ENCODE measurements at regions not wholly inside any gene's neighbourhood (a gene's known extent, or its start where the extent isn't known, plus 50 kb on each side); places are given as distances from the start of the nearest gene placed in this dataset.

DNA sequence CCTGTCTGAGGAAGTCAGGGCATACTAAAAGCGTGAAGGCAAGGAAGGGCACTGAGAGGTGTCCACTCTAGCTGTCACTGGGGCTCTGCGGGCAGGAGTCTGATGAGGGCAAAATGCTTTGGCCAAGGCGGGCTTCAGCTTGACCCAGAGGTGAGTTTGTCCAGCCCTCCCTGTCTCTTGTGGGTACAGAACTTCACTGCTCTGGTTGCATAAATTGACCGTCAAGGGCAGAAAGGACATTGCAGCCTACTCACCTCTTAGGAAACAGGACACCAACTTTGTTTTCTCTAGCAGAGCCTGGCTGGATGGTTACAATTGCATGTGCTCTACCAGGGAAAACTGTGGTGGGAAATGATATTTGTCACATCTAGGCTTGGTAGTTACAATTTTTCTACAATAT lies 170.9 kb downstream of the TMEM38B start:
- Histone ChIP-seq H3K4me1 (ENCODE audit: control insufficient read depth, low read depth, low read length) (no peaks in the 10 kb centered on the region), H3K27me3 (ENCODE audit: control insufficient read depth, insufficient read depth, low read length) (no peaks in the 10 kb centered on the region), H3K36me3 (ENCODE audit: control insufficient read depth, low read depth, low read length) (no peaks in the 10 kb centered on the region), H3K4me3 (ENCODE audit: low read length) (no peak overlapping the region), H3K9me3 (ENCODE audit: control insufficient read depth, low read depth, low read length) (no peaks in the 10 kb centered on the region), H3K9ac (ENCODE audit: low read length) (no peak overlapping the region), H3K27ac (ENCODE audit: low read length) (no peak overlapping the region)

- Histone ChIP-seq H3K4me1 (ENCODE audit: control insufficient read depth, low read depth, low read length) (peaks cover 4% of the 10 kb centered on the region), H3K9me3 (ENCODE audit: control insufficient read depth, low read depth, low read length) (no peaks in the 10 kb centered on the region), H3K9ac (ENCODE audit: low read length) (no peak overlapping the region), H3K36me3 (ENCODE audit: control insufficient read depth, low read depth, low read length) (no peaks in the 10 kb centered on the region), H3K27ac (ENCODE audit: low read length) (no peak overlapping the region), H3K27me3 (ENCODE audit: control insufficient read depth, insufficient read depth, low read length) (no peaks in the 10 kb centered on the region), H3K4me3 (ENCODE audit: low read length) (no peak overlapping the region)
Observed at GRCh38 chr9:105871540-105871939, 177.2 kb downstream of the TMEM38B start.

GRCh38 chr9:105873801-105874200 lies 179.5 kb downstream of the TMEM38B start:
- H3K27me3 ChIP-seq (ENCODE audit: control insufficient read depth, insufficient read depth, low read length) = no peaks in the 10 kb centered on the region
- peaks cover 7% of the 10 kb centered on the region for H3K4me1 ChIP-seq (ENCODE audit: control insufficient read depth, low read depth, low read length)
- H3K36me3 ChIP-seq (ENCODE audit: control insufficient read depth, low read depth, low read length) = no peaks in the 10 kb centered on the region
- H3K4me3 ChIP-seq (ENCODE audit: low read length) = no peak overlapping the region
- no peak overlapping the region for H3K9ac ChIP-seq (ENCODE audit: low read length)
- no peak overlapping the region for H3K27ac ChIP-seq (ENCODE audit: low read length)
- no peaks in the 10 kb centered on the region for H3K9me3 ChIP-seq (ENCODE audit: control insufficient read depth, low read depth, low read length)

DNA sequence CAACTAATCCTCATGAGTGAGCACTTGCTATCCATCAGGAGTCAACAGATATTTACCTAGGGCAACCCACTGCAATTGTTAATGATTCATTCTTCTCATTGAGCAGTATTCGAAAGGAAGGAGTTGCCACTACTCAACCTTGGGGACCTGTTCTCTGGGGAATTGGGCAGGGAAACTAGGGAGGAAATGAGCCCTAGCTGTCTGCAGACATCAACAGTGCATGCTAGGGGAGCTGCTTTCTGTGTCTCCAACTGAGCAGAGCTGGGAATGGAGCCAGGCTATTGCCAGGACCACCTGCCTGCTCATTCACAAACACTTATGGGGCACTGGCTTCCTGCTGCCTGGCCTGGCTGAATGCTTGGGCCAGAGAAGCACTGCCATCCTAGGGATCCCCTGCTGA lies 183.4 kb downstream of the TMEM38B start:
- no peak overlapping the region for H3K4me3 ChIP-seq (ENCODE audit: low read length)
- H3K27ac ChIP-seq (ENCODE audit: low read length) = no peak overlapping the region
- H3K9ac ChIP-seq (ENCODE audit: low read length) = no peak overlapping the region
- H3K36me3 ChIP-seq (ENCODE audit: control insufficient read depth, low read depth, low read length) = no peaks in the 10 kb centered on the region
- no peaks in the 10 kb centered on the region for H3K27me3 ChIP-seq (ENCODE audit: control insufficient read depth, insufficient read depth, low read length)
- no peaks in the 10 kb centered on the region for H3K9me3 ChIP-seq (ENCODE audit: control insufficient read depth, low read depth, low read length)
- H3K4me1 ChIP-seq (ENCODE audit: control insufficient read depth, low read depth, low read length) = peaks cover 3% of the 10 kb centered on the region

DNA sequence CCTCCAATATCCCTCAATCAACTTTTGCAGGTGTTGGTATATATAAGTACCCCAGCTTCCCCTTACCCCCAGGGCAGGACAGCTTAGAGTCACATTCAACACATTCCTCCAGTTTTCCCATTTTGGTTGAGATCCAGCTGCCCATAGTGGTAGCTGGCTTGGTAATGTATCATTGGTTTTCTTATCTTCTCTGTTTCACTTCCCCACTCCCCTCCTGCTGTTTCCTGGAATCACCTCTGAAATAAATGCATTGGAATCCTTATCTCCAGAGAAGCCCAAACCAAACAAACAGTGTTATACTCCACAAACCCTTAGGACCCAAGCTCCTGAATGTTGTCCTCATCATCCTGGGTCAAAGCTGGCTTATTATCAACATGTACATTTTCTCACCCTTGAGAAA lies 184.8 kb downstream of the TMEM38B start:
- Histone ChIP-seq H3K27me3 (ENCODE audit: control insufficient read depth, insufficient read depth, low read length) (no peaks in the 10 kb centered on the region), H3K9me3 (ENCODE audit: control insufficient read depth, low read depth, low read length) (no peaks in the 10 kb centered on the region), H3K27ac (ENCODE audit: low read length) (no peak overlapping the region), H3K4me1 (ENCODE audit: control insufficient read depth, low read depth, low read length) (peaks cover 3% of the 10 kb centered on the region), H3K9ac (ENCODE audit: low read length) (no peak overlapping the region), H3K36me3 (ENCODE audit: control insufficient read depth, low read depth, low read length) (no peaks in the 10 kb centered on the region), H3K4me3 (ENCODE audit: low read length) (no peak overlapping the region)

GRCh38 chr9:105880517-105880916 lies 186.2 kb downstream of the TMEM38B start:
- Histone ChIP-seq H3K27me3 (ENCODE audit: control insufficient read depth, insufficient read depth, low read length) (no peaks in the 10 kb centered on the region), H3K27ac (ENCODE audit: low read length) (no peak overlapping the region), H3K9ac (ENCODE audit: low read length) (no peak overlapping the region), H3K4me3 (ENCODE audit: low read length) (no peak overlapping the region), H3K9me3 (ENCODE audit: control insufficient read depth, low read depth, low read length) (no peaks in the 10 kb centered on the region), H3K36me3 (ENCODE audit: control insufficient read depth, low read depth, low read length) (no peaks in the 10 kb centered on the region), H3K4me1 (ENCODE audit: control insufficient read depth, low read depth, low read length) (peaks cover 3% of the 10 kb centered on the region)

DNA sequence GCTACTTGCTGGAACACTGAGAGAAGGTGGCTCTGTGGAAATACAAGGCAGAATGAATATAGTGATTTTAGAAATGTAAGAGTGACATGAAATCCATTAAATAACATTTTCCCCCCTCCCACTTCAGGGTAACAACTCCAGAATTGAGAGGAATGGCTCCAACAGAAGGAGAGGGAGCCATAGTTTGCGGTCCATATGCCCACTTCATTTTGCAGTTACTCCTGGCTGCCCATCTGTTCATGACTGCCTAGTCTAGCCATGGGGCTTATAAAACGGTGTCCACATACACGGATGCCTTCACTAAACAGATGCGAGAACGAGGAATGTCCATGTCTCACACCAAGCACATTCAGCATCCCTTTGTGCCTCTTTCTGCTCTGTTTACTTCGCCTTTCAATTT lies 186.7 kb downstream of the TMEM38B start:
- Histone ChIP-seq H3K9ac (ENCODE audit: low read length) (no peak overlapping the region), H3K27me3 (ENCODE audit: control insufficient read depth, insufficient read depth, low read length) (no peaks in the 10 kb centered on the region), H3K4me3 (ENCODE audit: low read length) (no peak overlapping the region), H3K9me3 (ENCODE audit: control insufficient read depth, low read depth, low read length) (no peaks in the 10 kb centered on the region), H3K27ac (ENCODE audit: low read length) (no peak overlapping the region), H3K4me1 (ENCODE audit: control insufficient read depth, low read depth, low read length) (peaks cover 3% of the 10 kb centered on the region), H3K36me3 (ENCODE audit: control insufficient read depth, low read depth, low read length) (no peaks in the 10 kb centered on the region)

DNA sequence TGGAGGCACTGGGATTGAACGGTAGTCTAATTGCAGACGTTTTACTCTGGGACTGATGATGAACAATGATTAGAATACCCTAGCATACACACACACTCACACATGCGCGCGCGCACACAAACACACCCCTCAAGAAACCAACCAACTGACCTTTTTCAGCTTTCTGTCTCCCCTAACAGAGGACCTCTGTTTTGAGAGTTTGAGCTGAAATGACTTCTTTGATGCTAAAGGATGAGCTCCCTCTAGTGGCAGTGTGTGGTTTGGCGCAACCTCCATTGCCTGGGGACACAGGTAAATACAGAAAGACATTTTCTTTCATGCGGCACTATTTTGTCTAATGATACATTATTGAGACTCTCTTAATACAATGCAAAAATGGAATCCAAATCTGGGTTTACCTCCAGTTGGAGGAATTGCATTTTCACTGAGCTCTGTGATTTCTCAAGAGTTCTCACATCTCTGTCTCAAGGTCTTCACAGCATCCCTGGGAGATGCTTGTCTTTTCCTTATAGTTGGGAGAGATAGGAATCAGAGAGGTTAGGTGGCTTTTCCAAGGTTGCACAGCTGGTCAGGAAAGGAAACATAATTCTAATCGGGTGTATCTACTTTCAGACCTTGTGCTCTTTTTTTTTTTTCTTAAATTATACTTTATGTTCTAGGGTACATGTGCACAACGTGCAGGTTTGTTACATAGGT lies 187.5 kb downstream of the TMEM38B start:
- no peak overlapping the region for H3K9ac ChIP-seq (ENCODE audit: low read length)
- peaks cover 3% of the 10 kb centered on the region for H3K4me1 ChIP-seq (ENCODE audit: control insufficient read depth, low read depth, low read length)
- no peak overlapping the region for H3K27ac ChIP-seq (ENCODE audit: low read length)
- no peaks in the 10 kb centered on the region for H3K27me3 ChIP-seq (ENCODE audit: control insufficient read depth, insufficient read depth, low read length)
- no peak overlapping the region for H3K4me3 ChIP-seq (ENCODE audit: low read length)
- no peaks in the 10 kb centered on the region for H3K9me3 ChIP-seq (ENCODE audit: control insufficient read depth, low read depth, low read length)
- no peaks in the 10 kb centered on the region for H3K36me3 ChIP-seq (ENCODE audit: control insufficient read depth, low read depth, low read length)

GRCh38 chr9:105883847-105884246 lies 189.5 kb downstream of the TMEM38B start:
- Histone ChIP-seq H3K9ac (ENCODE audit: low read length) (no peak overlapping the region), H3K4me3 (ENCODE audit: low read length) (no peak overlapping the region), H3K4me1 (ENCODE audit: control insufficient read depth, low read depth, low read length) (no peaks in the 10 kb centered on the region), H3K36me3 (ENCODE audit: control insufficient read depth, low read depth, low read length) (no peaks in the 10 kb centered on the region), H3K27me3 (ENCODE audit: control insufficient read depth, insufficient read depth, low read length) (no peaks in the 10 kb centered on the region), H3K27ac (ENCODE audit: low read length) (no peak overlapping the region), H3K9me3 (ENCODE audit: control insufficient read depth, low read depth, low read length) (no peaks in the 10 kb centered on the region)

GRCh38 chr9:105884416-105884815 lies 190.1 kb downstream of the TMEM38B start:
- no peak overlapping the region for H3K27ac ChIP-seq (ENCODE audit: low read length)
- no peaks in the 10 kb centered on the region for H3K9me3 ChIP-seq (ENCODE audit: control insufficient read depth, low read depth, low read length)
- H3K27me3 ChIP-seq (ENCODE audit: control insufficient read depth, insufficient read depth, low read length) = no peaks in the 10 kb centered on the region
- H3K4me3 ChIP-seq (ENCODE audit: low read length) = no peak overlapping the region
- H3K9ac ChIP-seq (ENCODE audit: low read length) = no peak overlapping the region
- H3K4me1 ChIP-seq (ENCODE audit: control insufficient read depth, low read depth, low read length) = no peaks in the 10 kb centered on the region
- H3K36me3 ChIP-seq (ENCODE audit: control insufficient read depth, low read depth, low read length) = no peaks in the 10 kb centered on the region

GRCh38 chr9:105886136-105886535 lies 191.8 kb downstream of the TMEM38B start:
- Histone ChIP-seq H3K9ac (ENCODE audit: low read length) (no peak overlapping the region), H3K27me3 (ENCODE audit: control insufficient read depth, insufficient read depth, low read length) (no peaks in the 10 kb centered on the region), H3K4me1 (ENCODE audit: control insufficient read depth, low read depth, low read length) (peaks cover 9% of the 10 kb centered on the region), H3K27ac (ENCODE audit: low read length) (no peak overlapping the region), H3K9me3 (ENCODE audit: control insufficient read depth, low read depth, low read length) (no peaks in the 10 kb centered on the region), H3K4me3 (ENCODE audit: low read length) (no peak overlapping the region), H3K36me3 (ENCODE audit: control insufficient read depth, low read depth, low read length) (no peaks in the 10 kb centered on the region)

DNA sequence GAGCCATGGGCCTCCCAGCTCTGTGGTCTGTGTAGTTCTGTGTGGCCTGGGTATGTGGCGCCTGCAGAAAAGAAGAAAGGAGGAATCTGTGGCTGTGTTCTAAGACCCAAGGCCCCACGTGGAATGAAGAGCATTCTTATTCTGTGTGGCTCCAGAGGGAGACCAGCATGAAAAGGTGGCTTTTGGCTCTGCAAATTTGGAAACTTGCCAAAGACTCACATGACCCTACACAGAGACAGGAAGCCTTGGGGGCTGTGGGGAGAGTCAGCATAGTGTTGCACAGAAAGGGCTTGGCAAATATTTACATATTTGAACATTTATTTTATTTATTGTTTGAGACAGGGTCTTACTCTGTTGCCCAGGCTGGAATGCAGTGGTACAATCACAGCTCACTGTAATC lies 193.3 kb downstream of the TMEM38B start:
- Histone ChIP-seq H3K36me3 (ENCODE audit: control insufficient read depth, low read depth, low read length) (no peaks in the 10 kb centered on the region), H3K9me3 (ENCODE audit: control insufficient read depth, low read depth, low read length) (no peaks in the 10 kb centered on the region), H3K9ac (ENCODE audit: low read length) (no peak overlapping the region), H3K4me3 (ENCODE audit: low read length) (no peak overlapping the region), H3K4me1 (ENCODE audit: control insufficient read depth, low read depth, low read length) (peaks cover 9% of the 10 kb centered on the region), H3K27ac (ENCODE audit: low read length) (no peak overlapping the region), H3K27me3 (ENCODE audit: control insufficient read depth, insufficient read depth, low read length) (no peaks in the 10 kb centered on the region)
